HCT116 (cell line): ENCODE measurements at regions not wholly inside any gene's neighbourhood (a gene's known extent, or its start where the extent isn't known, plus 50 kb on each side); places are given as distances from the start of the nearest gene placed in this dataset.
A peak's percentile ranks its signal among the peaks of the same experiment; 100 is the strongest.

Experiments
- ATAC-seq: fragments of 200-7000 bp; cut with Tn5 transposase; 2 replicates; pipeline ENCODE4 v1.9.1; 2020; ENCODE audit warnings: mild to moderate bottlenecking, moderate library complexity
- BruUV-seq: library from RNA; stranded (reverse); fragments of 400-500 nt; replicated peaks from 2 replicates; lab custom pipeline; 2021; lab: Mats Ljungman, UMichigan
- CTCF ChIA-PET: fragments of 300-600 bp; sonication (Branson Sonifier 250); formaldehyde crosslinking; loops from one replicate; lab custom pipeline; 2021; ENCODE audit warnings: antibody characterized with exemption; lab: Charles Lee
- POLR2A ChIA-PET: fragments of 300-600, 350-600 bp; sonication (Branson Sonifier 250); formaldehyde crosslinking; loops from one replicate; lab custom pipeline; 2021; ENCODE audit warnings: antibody characterized with exemption; lab: Charles Lee
- RAD21 ChIA-PET, 2 experiments: fragments of 300-600 bp; sonication (Branson Sonifier 250); formaldehyde crosslinking; loops; one replicate each; lab custom pipeline; 2023; ENCODE audit warnings: low total read pairs in 2 of 2; ENCODE audit not compliant: uncharacterized antibody in 2 of 2, unreplicated experiment in 2 of 2, low non-redundant PET in 1 of 2; lab: Charles Lee
- DNase-seq: peaks from one replicate; pipeline ENCODE4 v3.0.0-alpha.2; 2010; ENCODE audit warnings: low read depth, low spot score
- H2AFZ ChIP-seq: fragments of 200-600 bp; shearing (Covaris generic), sonication (generic); 2 replicates; pipeline ENCODE4 v1.6.1; 2017; ENCODE audit warnings: low read depth, mixed run types, mixed read lengths, antibody characterized with exemption, low read length; ENCODE audit not compliant: poor library complexity, severe bottlenecking
- H3K27ac ChIP-seq: 2 replicates; pipeline ENCODE4 v1.5.1; 2012; ENCODE audit warnings: low read depth, low read length
- H3K27me3 ChIP-seq: fragments of 200-600 bp; sonication (generic); 2 replicates; pipeline ENCODE4 v1.6.1; 2016; ENCODE audit warnings: mixed run types, low read length, mixed read lengths; ENCODE audit not compliant: insufficient read depth
- H3K36me3 ChIP-seq, 2 experiments: fragments of 200-500 bp in 1 of 2; fragments of 200-600 bp in 1 of 2; sonication (Bioruptor generic) in 1 of 2; sonication (generic) in 1 of 2; 2 replicates each; pipeline versions ENCODE4 v1.5.1 to v1.6.1; 2014 to 2016; ENCODE audit warnings: low read length in 2 of 2, inconsistent platforms in 1 of 2, mixed read lengths in 1 of 2, mixed run types in 1 of 2; ENCODE audit not compliant: insufficient read depth in 2 of 2, control insufficient read depth in 1 of 2
- H3K4me1 ChIP-seq, 2 experiments: fragments of 200-600 bp in 1 of 2; sonication (generic) in 1 of 2; 2 replicates each; pipeline versions ENCODE4 v1.5.1 to v1.6.1; 2012 to 2017; ENCODE audit warnings: low read length in 2 of 2, inconsistent platforms in 1 of 2, mild to moderate bottlenecking in 1 of 2, mixed read lengths in 1 of 2, mixed run types in 1 of 2, moderate library complexity in 1 of 2; ENCODE audit not compliant: insufficient read depth in 2 of 2, control insufficient read depth in 1 of 2
- H3K4me2 ChIP-seq: fragments of 200-600 bp; sonication (generic); 2 replicates; pipeline ENCODE4 v1.6.1; 2017; ENCODE audit warnings: mixed run types, low read length, mixed read lengths
- H3K4me3 ChIP-seq, 2 experiments: fragments of 200-600 bp in 1 of 2; sonication (generic) in 1 of 2; replicated peaks in 1 of 2; 2 replicates each; pipeline ENCODE4 v1.5.1; 2011 to 2016; ENCODE audit warnings: low read length in 2 of 2, control low read depth in 1 of 2, low read depth in 1 of 2, mild to moderate bottlenecking in 1 of 2, mixed read lengths in 1 of 2, mixed run types in 1 of 2
- H3K79me2 ChIP-seq: fragments of 200-600 bp; sonication (generic); 2 replicates; pipeline ENCODE4 v1.6.1; 2017; ENCODE audit warnings: mild to moderate bottlenecking, mixed run types, low read length, moderate library complexity, mixed read lengths; ENCODE audit not compliant: insufficient read depth
- H3K9ac ChIP-seq: fragments of 200-600 bp; sonication (generic); 2 replicates; pipeline ENCODE4 v1.6.1; 2016; ENCODE audit warnings: low read length, mixed read lengths
- H3K9me2 ChIP-seq: fragments of 200-600 bp; sonication (generic), shearing (Covaris generic); 2 replicates; pipeline ENCODE4 v1.6.1; 2017; ENCODE audit warnings: mixed run types, mild to moderate bottlenecking, moderate library complexity; ENCODE audit not compliant: insufficient read depth
- H3K9me3 ChIP-seq, 2 experiments: fragments of 200-500 bp in 1 of 2; fragments of 200-600 bp in 1 of 2; sonication (Bioruptor generic) in 1 of 2; sonication (generic) in 1 of 2; 2 replicates each; pipeline ENCODE4 v1.6.1; 2014 to 2017; ENCODE audit warnings: low read length in 2 of 2, mixed read lengths in 2 of 2, inconsistent platforms in 1 of 2, low read depth in 1 of 2, mild to moderate bottlenecking in 1 of 2, mixed run types in 1 of 2, moderate library complexity in 1 of 2; ENCODE audit not compliant: control insufficient read depth in 1 of 2, insufficient read depth in 1 of 2
- H4K20me1 ChIP-seq: fragments of 200-600 bp; sonication (generic), shearing (Covaris generic); 2 replicates; pipeline ENCODE4 v1.6.1; 2017; ENCODE audit warnings: mixed run types, mild to moderate bottlenecking, moderate library complexity; ENCODE audit not compliant: insufficient read depth
- CEBPB ChIP-seq: IDR thresholded peaks from 2 replicates; pipeline ENCODE4 v1.6.1; 2012; ENCODE audit warnings: low read depth
- CTCF ChIP-seq, 3 experiments: fragments of 200-600 bp in 1 of 3; sonication (generic) in 1 of 3; IDR thresholded peaks in 2 of 3; conservative IDR thresholded peaks in 1 of 3; 2 replicates each; pipeline ENCODE4 v1.5.1; 2012 to 2017; ENCODE audit warnings: low read depth in 2 of 3, low read length in 2 of 3, antibody characterized with exemption in 1 of 3, borderline replicate concordance in 1 of 3, control low read depth in 1 of 3, mild to moderate bottlenecking in 1 of 3, mixed read lengths in 1 of 3, mixed run types in 1 of 3, moderate library complexity in 1 of 3; ENCODE audit not compliant: insufficient read depth in 1 of 3
- EZH2phosphoT487 ChIP-seq: fragments of 200-600 bp; IDR thresholded peaks from 2 replicates; pipeline ENCODE4 v1.6.1; 2018; ENCODE audit warnings: antibody characterized with exemption, borderline replicate concordance
- JUND ChIP-seq: IDR thresholded peaks from 2 replicates; pipeline ENCODE4 v1.6.1; 2012
- RAD21 ChIP-seq: IDR thresholded peaks from 2 replicates; pipeline ENCODE4 v1.6.1; 2012; ENCODE audit warnings: low read depth, mild to moderate bottlenecking
- SIN3A ChIP-seq: IDR thresholded peaks from 2 replicates; pipeline ENCODE4 v1.6.1; 2012; ENCODE audit warnings: low read depth
- ZBTB33 ChIP-seq: IDR thresholded peaks from 2 replicates; pipeline ENCODE4 v1.6.1; 2011; ENCODE audit warnings: mild to moderate bottlenecking, low read length, moderate library complexity; ENCODE audit not compliant: insufficient replicate concordance; ENCODE audit errors: extremely low read depth
- intact Hi-C: fragments of 100-400 bp; cut with micrococcal nuclease; formaldehyde crosslinking; loops from 2 replicates; pipeline ENCODE4 v1.10.0; 2022

GRCh38 chr9:71323357-71323756, 201.9 kb upstream of the TRPM3 start:
- H3K27me3 ChIP-seq: peaks cover 27% of the 10 kb centered on the region
- no TSS peak for BruUV-seq
- H3K27ac ChIP-seq: no peak overlapping the region
- no peak overlapping the region for H3K4me3 ChIP-seq
- POLR2A ChIA-PET: no interaction called here
- RAD21 ChIA-PET: no interaction called here
- no peak overlapping the region for H2AFZ ChIP-seq
- DNase-seq (no peak), ATAC-seq (no peak)
- H3K4me1 ChIP-seq: no peaks in the 10 kb centered on the region
- H3K9me2 ChIP-seq: no peaks in the 10 kb centered on the region
- no peak overlapping the region for H3K4me2 ChIP-seq
- TF ChIP-seq CTCF (IDR thresholded peaks at IDR 0.05 in 2 of 3, conservative IDR thresholded peaks at IDR 0.05 in 1 of 3; ENCODE audit: borderline replicate concordance in 1 of 3, insufficient read depth in 1 of 3, low read depth in 2 of 3, low read length in 2 of 3) (no peak), EZH2phosphoT487 (peak; percentile 95), RAD21 (no peak), SIN3A (no peak), CEBPB (no peak), ZBTB33 (no peak), JUND (no peak)
- H3K9me3 ChIP-seq: no peaks in the 10 kb centered on the region
- H3K36me3 ChIP-seq: no peaks in the 10 kb centered on the region
- H4K20me1 ChIP-seq: no peaks in the 10 kb centered on the region
- H3K79me2 ChIP-seq: no peaks in the 10 kb centered on the region
- H3K9ac ChIP-seq: no peak overlapping the region
- CTCF ChIA-PET: no interaction called here
- intact Hi-C loops: no loop called here
